Skeletal muscle tissue (tissue), 3 donors: ENCODE measurements at regions not wholly inside any gene's neighbourhood (a gene's known extent, or its start where the extent isn't known, plus 50 kb on each side); places are given as distances from the start of the nearest gene placed in this dataset.
"Not testable (repeated sequence)": the region's sequence is repeated elsewhere in the genome, so short reads cannot be mapped to it uniquely, and the experiment has no call there.

Experiments
- H3K27ac ChIP-seq: one replicate; pipeline ENCODE4 v1.7.0; 2013; ENCODE audit warnings: mild to moderate bottlenecking, low read depth, low read length, inconsistent platforms
- H3K27me3 ChIP-seq, 3 donors: one replicate each; pipeline ENCODE4 v1.7.0; 2013; ENCODE audit warnings: low read length in 3 of 3; ENCODE audit not compliant: control insufficient read depth in 3 of 3, insufficient read depth in 3 of 3
- H3K36me3 ChIP-seq, 3 donors: one replicate each; pipeline ENCODE4 v1.7.0; 2013; ENCODE audit warnings: low read length in 3 of 3; ENCODE audit not compliant: control insufficient read depth in 3 of 3, insufficient read depth in 3 of 3
- H3K4me1 ChIP-seq, 3 donors: one replicate each; pipeline ENCODE4 v1.7.0; 2013; ENCODE audit warnings: low read length in 3 of 3, mild to moderate bottlenecking in 3 of 3; ENCODE audit not compliant: control insufficient read depth in 3 of 3, insufficient read depth in 3 of 3
- H3K4me3 ChIP-seq, 3 donors: one replicate each; pipeline ENCODE4 v1.7.0; 2013; ENCODE audit warnings: low read length in 3 of 3
- H3K9ac ChIP-seq, 3 donors: one replicate each; pipeline ENCODE4 v1.7.0; 2013; ENCODE audit warnings: low read length in 3 of 3, mild to moderate bottlenecking in 3 of 3, moderate library complexity in 2 of 3, low read depth in 1 of 3
- H3K9me3 ChIP-seq, 3 donors: one replicate each; pipeline ENCODE4 v1.7.0; 2013; ENCODE audit warnings: low read length in 3 of 3; ENCODE audit not compliant: control insufficient read depth in 3 of 3
- donor health status: Osteomylitis.

GRCh38 chr3:94787734-94788270 is 724.9 kb downstream of the NSUN3 start:
- no peaks in the 10 kb centered on the region for H3K27me3 ChIP-seq
- H3K9ac ChIP-seq, result no peak overlapping the region
- H3K4me1 ChIP-seq, result no peaks in the 10 kb centered on the region
- H3K4me3 ChIP-seq, result no peak overlapping the region
- H3K9me3 ChIP-seq, result no peaks in the 10 kb centered on the region
- H3K36me3 ChIP-seq, result no peaks in the 10 kb centered on the region
- no peak overlapping the region for H3K27ac ChIP-seq

GRCh38 chr3:94794563-94794962 is 731.7 kb downstream of the NSUN3 start:
- H3K27ac ChIP-seq, result no peak overlapping the region
- no peaks in the 10 kb centered on the region for H3K27me3 ChIP-seq
- no peaks in the 10 kb centered on the region for H3K4me1 ChIP-seq
- no peak overlapping the region for H3K4me3 ChIP-seq
- no peak overlapping the region for H3K9ac ChIP-seq
- H3K36me3 ChIP-seq, result no peaks in the 10 kb centered on the region
- no peaks in the 10 kb centered on the region for H3K9me3 ChIP-seq

GRCh38 chr3:94799420-94800060 is 736.7 kb downstream of the NSUN3 start:
- Histone ChIP-seq H3K4me1 (no peaks in the 10 kb centered on the region), H3K4me3 (no peak overlapping the region), H3K36me3 (no peaks in the 10 kb centered on the region), H3K27me3 (no peaks in the 10 kb centered on the region), H3K9me3 (no peaks in the 10 kb centered on the region), H3K9ac (no peak overlapping the region), H3K27ac (no peak overlapping the region)

- Histone ChIP-seq H3K4me3 (no peak overlapping the region), H3K27ac (no peak overlapping the region), H3K36me3 (no peaks in the 10 kb centered on the region), H3K4me1 (no peaks in the 10 kb centered on the region), H3K9me3 (no peaks in the 10 kb centered on the region), H3K9ac (no peak overlapping the region), H3K27me3 (no peaks in the 10 kb centered on the region)
Measured at GRCh38 chr3:94811836-94812235, 749.0 kb downstream of the NSUN3 start.

GRCh38 chr3:94821241-94821640 is 758.4 kb downstream of the NSUN3 start:
- Histone ChIP-seq H3K4me3 (no peak overlapping the region), H3K36me3 (no peaks in the 10 kb centered on the region), H3K4me1 (no peaks in the 10 kb centered on the region), H3K9ac (no peak overlapping the region), H3K9me3 (no peaks in the 10 kb centered on the region), H3K27ac (no peak overlapping the region), H3K27me3 (no peaks in the 10 kb centered on the region)

- no peaks in the 10 kb centered on the region for H3K27me3 ChIP-seq
- no peaks in the 10 kb centered on the region for H3K36me3 ChIP-seq
- no peaks in the 10 kb centered on the region for H3K9me3 ChIP-seq
- no peaks in the 10 kb centered on the region for H3K4me1 ChIP-seq
- no peak overlapping the region for H3K9ac ChIP-seq
- H3K4me3 ChIP-seq, result no peak overlapping the region
- H3K27ac ChIP-seq, result no peak overlapping the region
Measured at GRCh38 chr3:94822298-94822697, 759.4 kb downstream of the NSUN3 start.

- not testable (repeated sequence) for H3K27ac ChIP-seq, H3K9me3 ChIP-seq, H3K36me3 ChIP-seq
Measured at GRCh38 chr3:94846251-94846650, 783.4 kb downstream of the NSUN3 start.

GRCh38 chr3:94862703-94863102 is 799.8 kb downstream of the NSUN3 start:
- H3K9me3 ChIP-seq, result peaks cover 0 to 8% (median 0%) of the 10 kb centered on the region in 3 donors
- no peak overlapping the region for H3K27ac ChIP-seq
- H3K27me3 ChIP-seq, result no peaks in the 10 kb centered on the region
- H3K4me1 ChIP-seq, result no peaks in the 10 kb centered on the region
- no peak overlapping the region for H3K4me3 ChIP-seq
- no peaks in the 10 kb centered on the region for H3K36me3 ChIP-seq
- no peak overlapping the region for H3K9ac ChIP-seq

More at GRCh38 chr3:94846251-94846650, 783.4 kb downstream of the NSUN3 start:
- H3K4me1 ChIP-seq, H3K4me3 ChIP-seq, H3K27me3 ChIP-seq, H3K9ac ChIP-seq: not testable (repeated sequence)

- Histone ChIP-seq H3K4me3 (no peak overlapping the region), H3K9ac (no peak overlapping the region), H3K27me3 (no peaks in the 10 kb centered on the region), H3K27ac (no peak overlapping the region), H3K4me1 (no peaks in the 10 kb centered on the region), H3K36me3 (no peaks in the 10 kb centered on the region), H3K9me3 (peaks cover 0 to 8% (median 0%) of the 10 kb centered on the region in 3 donors)
Measured at GRCh38 chr3:94869059-94869547, 806.2 kb downstream of the NSUN3 start.

GRCh38 chr3:94873751-94874150 is 810.9 kb downstream of the NSUN3 start:
- H3K9me3 ChIP-seq, result no peaks in the 10 kb centered on the region
- H3K36me3 ChIP-seq, result no peaks in the 10 kb centered on the region
- no peak overlapping the region for H3K9ac ChIP-seq
- H3K27me3 ChIP-seq, result no peaks in the 10 kb centered on the region
- H3K4me3 ChIP-seq, result no peak overlapping the region
- H3K4me1 ChIP-seq, result no peaks in the 10 kb centered on the region
- H3K27ac ChIP-seq, result no peak overlapping the region
